DMS153 treated with DMSO at 0.1 percent for 48 hours (cell line): ENCODE measurements at regions not wholly inside any gene's neighbourhood (a gene's known extent, or its start where the extent isn't known, plus 50 kb on each side); places are given as distances from the start of the nearest gene placed in this dataset.
A peak's percentile ranks its signal among the peaks of the same experiment; 100 is the strongest.

Source experiments
- DNase-seq: peaks from one replicate; lab custom pipeline; 2025; ENCODE audit not compliant: unreplicated experiment; lab: John Stamatoyannopoulos, UW

GRCh38 chrX:49773993-49774392 lies 55.1 kb upstream of the PAGE4 start:
- DNase-seq: no peak

GRCh38 chrX:49767236-49767635 lies 61.9 kb upstream of the PAGE4 start:
- no peak for DNase-seq

- DNase-seq: no peak
Measured at GRCh38 chrX:49762175-49762720, 66.5 kb upstream of the PAGE1 start.

- DNase-seq: peak; percentile 0
Measured at GRCh38 chrX:49761481-49761880, 65.7 kb upstream of the PAGE1 start.

- DNase-seq: no peak
Measured at GRCh38 chrX:49760290-49760890, 64.6 kb upstream of the PAGE1 start.

- DNase-seq: no peak
Measured at GRCh38 chrX:49756692-49757091, 60.9 kb upstream of the PAGE1 start.

GRCh38 chrX:49754233-49754857 lies 58.6 kb upstream of the PAGE1 start:
- no peak for DNase-seq

- no peak for DNase-seq
Measured at GRCh38 chrX:49753691-49754090, 57.9 kb upstream of the PAGE1 start.

- DNase-seq: no peak
Measured at GRCh38 chrX:49748211-49748956, 52.6 kb upstream of the PAGE1 start.

GRCh38 chrX:49746306-49746705 lies 50.5 kb upstream of the PAGE1 start:
- no peak for DNase-seq
